22Rv1 (cell line): ENCODE measurements at regions not wholly inside any gene's neighbourhood (a gene's known extent, or its start where the extent isn't known, plus 50 kb on each side); places are given as distances from the start of the nearest gene placed in this dataset.

Experiments
- H3K27ac ChIP-seq: fragments of 450-650 bp; 2 replicates; pipeline ENCODE4 v1.5.1; 2017
- ZFX ChIP-seq: fragments of 450-650 bp; IDR thresholded peaks from 2 replicates; pipeline ENCODE4 v1.6.1; 2017; ENCODE audit warnings: antibody characterized with exemption, borderline replicate concordance
- TF ChIP-seq, protein P1 (sequence below): fragments of 450-650 bp; IDR thresholded peaks from 2 replicates; pipeline ENCODE4 v1.5.1; 2017; ENCODE audit warnings: mild to moderate bottlenecking

DNA sequence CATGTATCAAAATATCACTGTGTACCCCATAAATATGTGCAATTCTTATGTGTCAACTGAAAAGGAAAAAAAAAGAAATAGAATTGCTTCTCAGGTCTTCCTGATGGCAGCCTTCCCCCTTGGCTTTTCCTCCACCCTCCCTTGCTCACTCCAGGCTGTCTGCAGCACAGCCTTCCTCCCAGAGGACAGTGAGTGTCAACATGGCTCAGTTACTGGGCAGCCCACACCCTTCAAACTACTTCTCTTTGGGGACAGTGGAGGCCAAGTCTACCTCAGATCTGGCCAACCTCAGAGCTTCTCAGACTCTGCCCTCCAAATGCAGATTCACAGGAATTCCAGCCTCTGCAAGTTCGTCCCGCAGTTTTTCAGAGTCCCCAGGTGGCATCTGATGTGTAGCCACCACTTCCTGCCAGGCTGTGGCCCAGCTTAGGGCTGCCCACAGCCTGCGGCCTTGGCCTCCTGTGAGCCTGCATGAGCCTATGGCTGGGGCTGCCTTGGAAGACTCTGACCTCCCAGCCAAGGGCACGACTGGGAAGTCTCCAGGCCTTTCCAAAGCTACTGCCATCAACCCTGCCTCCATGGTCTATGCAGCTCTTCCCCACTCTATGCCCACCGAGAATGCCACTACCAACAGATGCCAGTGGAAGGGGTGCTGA, 148.0 kb upstream of the PWP1 start:
- H3K27ac ChIP-seq: no peak overlapping the region
- no peak for TF ChIP-seq ZFX
- TF ChIP-seq, protein P1, sequence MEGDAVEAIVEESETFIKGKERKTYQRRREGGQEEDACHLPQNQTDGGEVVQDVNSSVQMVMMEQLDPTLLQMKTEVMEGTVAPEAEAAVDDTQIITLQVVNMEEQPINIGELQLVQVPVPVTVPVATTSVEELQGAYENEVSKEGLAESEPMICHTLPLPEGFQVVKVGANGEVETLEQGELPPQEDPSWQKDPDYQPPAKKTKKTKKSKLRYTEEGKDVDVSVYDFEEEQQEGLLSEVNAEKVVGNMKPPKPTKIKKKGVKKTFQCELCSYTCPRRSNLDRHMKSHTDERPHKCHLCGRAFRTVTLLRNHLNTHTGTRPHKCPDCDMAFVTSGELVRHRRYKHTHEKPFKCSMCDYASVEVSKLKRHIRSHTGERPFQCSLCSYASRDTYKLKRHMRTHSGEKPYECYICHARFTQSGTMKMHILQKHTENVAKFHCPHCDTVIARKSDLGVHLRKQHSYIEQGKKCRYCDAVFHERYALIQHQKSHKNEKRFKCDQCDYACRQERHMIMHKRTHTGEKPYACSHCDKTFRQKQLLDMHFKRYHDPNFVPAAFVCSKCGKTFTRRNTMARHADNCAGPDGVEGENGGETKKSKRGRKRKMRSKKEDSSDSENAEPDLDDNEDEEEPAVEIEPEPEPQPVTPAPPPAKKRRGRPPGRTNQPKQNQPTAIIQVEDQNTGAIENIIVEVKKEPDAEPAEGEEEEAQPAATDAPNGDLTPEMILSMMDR: no peak

DNA sequence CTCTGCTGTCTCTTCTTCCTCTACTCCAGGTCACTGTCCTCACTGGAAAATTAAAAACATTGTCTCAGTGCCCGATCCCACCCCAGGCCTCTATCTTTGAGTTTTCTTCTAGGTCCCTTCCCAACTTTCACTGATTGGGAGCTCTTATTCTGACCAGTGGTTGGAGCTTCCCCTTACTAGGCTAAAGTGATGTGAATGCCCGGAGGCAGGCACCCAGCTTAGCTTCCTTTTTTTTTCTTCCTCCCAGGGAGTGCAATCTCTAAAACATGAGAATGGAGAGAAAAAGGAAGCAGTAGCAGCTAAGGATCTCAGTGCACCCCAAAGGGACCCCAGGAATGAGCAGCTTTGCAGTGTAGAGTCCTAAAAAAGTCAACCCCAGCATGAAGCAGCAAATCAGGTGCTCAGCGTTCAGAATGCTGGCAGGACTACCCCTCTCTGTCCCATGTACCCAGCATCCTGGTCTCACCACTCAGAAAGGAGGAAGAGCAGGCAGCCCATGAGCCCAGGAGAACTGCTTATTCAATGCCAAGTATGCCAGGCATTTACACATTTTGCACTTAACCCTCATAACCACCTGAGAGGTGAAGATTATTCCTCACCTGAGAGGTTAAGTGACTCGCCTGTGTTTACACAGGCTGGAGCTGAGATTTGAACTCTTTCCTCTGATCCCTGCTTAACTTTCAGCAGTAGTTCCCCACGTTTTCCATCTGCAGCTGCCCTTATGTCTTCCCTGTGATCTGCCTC, 146.2 kb upstream of the PWP1 start:
- TF ChIP-seq, protein P1: no peak
- no peak for TF ChIP-seq ZFX

DNA sequence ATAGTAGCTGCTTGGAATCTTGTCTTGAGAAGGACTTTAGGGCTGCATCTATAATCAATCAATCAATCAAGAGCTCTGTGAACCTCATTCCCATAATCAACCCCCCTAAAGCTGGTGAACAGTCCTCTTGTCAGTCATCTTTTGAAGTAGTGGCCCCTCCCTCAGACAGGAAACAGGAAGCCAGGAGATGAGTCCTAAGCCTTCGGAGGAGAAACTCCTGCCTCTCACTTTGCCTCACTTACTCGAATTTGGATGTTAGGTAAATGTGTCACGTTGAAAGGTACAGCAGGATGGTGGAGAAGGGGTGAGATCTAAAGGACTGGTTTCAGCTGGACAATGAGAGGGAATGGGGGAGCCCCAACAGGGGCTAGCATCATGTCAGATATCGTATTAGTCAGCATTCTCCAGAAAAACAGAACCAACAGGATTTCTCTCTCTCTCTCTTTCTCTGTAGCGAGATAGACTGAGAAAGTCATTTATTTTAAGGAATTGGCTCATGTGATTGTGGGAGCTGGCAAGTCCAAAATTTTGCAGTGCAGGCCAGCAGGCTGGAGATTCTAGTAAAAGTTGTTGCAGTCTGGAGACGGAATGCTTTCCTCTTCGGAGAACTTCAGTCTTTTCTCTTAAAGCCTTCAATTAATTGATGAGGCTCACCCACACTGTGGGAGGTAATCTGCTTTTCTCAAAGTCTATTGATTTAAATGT, 144.4 kb upstream of the PWP1 start:
- TF ChIP-seq, protein P1: no peak
- TF ChIP-seq ZFX: no peak
- no peak overlapping the region for H3K27ac ChIP-seq

More for the DNA sequence above, 146.2 kb upstream of the PWP1 start:
- no peak overlapping the region for H3K27ac ChIP-seq

DNA sequence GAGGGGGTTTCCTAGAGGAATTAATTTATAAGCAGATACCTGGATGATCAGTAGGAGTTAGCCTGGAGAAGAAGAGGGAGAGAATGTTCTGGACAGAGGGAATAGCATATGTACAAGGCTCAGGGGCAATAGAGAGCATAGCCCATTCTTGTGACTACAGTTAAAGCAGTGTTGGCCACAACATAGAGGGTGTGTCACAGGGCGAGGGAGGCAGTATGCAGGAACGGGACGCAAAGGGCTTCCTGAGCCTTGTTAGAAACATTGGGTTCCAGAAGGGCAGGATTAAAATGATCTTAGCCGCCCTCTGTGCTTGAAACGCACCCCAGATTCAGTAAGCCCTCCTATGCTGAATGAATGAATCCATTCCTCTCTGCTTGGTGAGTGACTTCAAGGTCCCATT, 142.2 kb upstream of the PWP1 start:
- H3K27ac ChIP-seq: no peak overlapping the region
- TF ChIP-seq, protein P1: no peak
- TF ChIP-seq ZFX: no peak

DNA sequence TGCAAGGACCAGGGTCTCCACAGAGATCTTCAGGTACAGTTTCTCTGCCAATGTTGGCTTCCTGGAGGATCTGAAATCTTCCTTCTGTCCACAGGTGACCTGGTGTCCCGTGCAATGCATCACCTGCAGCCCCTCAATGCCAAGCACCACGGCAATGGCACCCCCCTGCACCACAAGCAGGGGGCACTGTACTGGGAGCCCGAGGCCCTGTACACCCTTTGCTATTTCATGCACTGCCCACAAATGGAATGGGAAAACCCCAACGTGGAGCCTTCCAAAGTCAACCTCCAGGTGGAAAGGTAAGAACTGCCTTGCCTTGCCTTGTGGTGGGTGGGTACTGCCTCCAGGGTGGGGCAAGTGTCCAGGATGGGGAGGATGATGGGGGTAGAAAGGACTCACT, 141.8 kb upstream of the PWP1 start:
- no peak overlapping the region for H3K27ac ChIP-seq
- no peak for TF ChIP-seq ZFX
- TF ChIP-seq, protein P1: no peak

GRCh38 chr12:107544937-107545336, 140.7 kb upstream of the PWP1 start:
- TF ChIP-seq, protein P1: no peak
- no peak for TF ChIP-seq ZFX
- H3K27ac ChIP-seq: no peak overlapping the region
